ENCODE measurements at regions not wholly inside any gene's neighbourhood (a gene's known extent, or its start where the extent isn't known, plus 50 kb on each side); places are given as distances from the start of the nearest gene placed in this dataset.

DNA sequence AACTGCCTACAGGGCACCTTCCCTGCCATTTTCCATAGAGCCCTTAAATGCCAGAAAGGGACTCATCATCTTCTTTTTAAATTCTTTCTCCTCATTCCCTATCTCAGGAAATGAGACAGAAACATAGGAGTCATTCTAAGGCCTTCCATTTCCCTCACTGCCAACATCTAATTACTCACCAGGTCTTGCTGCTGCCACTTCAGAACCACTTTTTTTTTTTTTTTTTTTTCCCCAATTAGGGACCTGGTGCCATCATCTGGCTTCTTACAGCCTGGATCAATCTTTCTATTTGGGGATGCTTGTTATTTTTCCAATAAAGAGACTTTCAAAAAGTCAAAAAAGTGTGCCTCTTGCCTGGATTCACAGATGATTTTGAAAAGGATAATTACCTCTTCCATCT is 373.4 kb downstream of the LPIN1 start:
- TF ChIP-seq CTCF (IDR thresholded peaks at IDR 0.05) (no peak), POLR2A (IDR thresholded peaks at IDR 0.05) (no peak)

All from right lobe of liver (tissue), 4 donors.